ENCODE measurements at regions not wholly inside any gene's neighbourhood (a gene's known extent, or its start where the extent isn't known, plus 50 kb on each side); places are given as distances from the start of the nearest gene placed in this dataset.

DNA sequence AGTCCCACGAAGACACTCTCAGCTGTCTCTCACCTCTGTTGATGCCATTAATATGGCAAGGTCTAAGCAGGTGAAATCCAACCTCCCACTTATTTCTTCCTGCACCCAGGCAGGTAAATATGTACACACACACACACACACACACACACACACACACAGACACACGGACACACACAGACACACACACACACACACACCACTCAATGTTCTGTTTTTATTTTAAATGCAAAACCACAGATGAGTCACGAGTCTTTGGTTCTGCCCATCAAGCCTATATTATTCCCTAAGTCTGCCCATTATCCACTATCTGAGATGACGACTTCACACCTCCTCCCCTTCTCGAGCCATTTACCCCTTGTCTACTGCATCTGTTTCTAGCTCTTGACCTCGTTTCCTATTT lies 344.7 kb downstream of the CDH26 start:
- CTCF ChIA-PET: no interaction called here
- 91% methylated on average over 4 of the region's 6 CpGs for WGBS (ENCODE audit: insufficient coverage)
- DNase-seq: no peak

DNA sequence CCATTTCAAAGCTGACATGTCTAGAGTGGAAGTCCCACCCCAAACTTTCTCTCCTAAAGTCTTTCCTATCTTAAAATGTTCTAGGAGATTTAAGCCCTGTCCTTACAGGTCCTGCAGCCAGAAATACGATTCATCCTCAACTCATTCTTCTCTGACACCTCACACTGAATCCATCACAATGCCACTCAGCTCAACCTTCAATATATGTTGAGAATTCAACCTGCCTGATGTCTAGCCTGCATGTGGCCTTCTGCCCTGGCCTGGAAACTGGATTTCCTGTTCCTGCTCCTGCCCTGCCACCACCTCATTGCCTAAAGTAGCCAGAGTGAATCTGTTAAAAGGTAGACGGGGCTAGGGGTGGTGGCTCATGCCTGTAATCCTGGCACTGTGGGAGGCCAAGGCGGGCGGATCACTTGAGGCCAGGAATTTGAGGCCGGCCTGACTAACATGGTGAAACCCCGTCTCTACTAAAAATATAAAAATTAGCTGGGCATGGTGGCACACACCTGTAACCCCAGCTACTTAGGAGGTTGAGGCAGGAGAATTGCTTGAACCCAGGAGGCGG lies 345.9 kb downstream of the CDH26 start:
- DNase-seq: no peak
- Histone ChIP-seq H3K4me1 (ENCODE audit: control extremely low read depth in 1 of 4, control insufficient read depth in 4 of 4, insufficient read depth in 4 of 4, low read length in 3 of 4) (no peaks in the 10 kb centered on the region), H3K27me3 (replicated peaks in 2 of 5; ENCODE audit: control insufficient read depth in 4 of 5, insufficient read depth in 5 of 5, low read length in 4 of 5) (peaks cover 0 to 18% (median 3%) of the 10 kb centered on the region in 5 experiments), H3K27ac (ENCODE audit: insufficient read depth in 1 of 2, low read depth in 1 of 2, low read length in 2 of 2, poor library complexity in 1 of 2, severe bottlenecking in 2 of 2) (no peak overlapping the region), H3K4me3 (ENCODE audit: control insufficient read depth in 1 of 7, extremely low read depth in 1 of 7, insufficient read depth in 4 of 7, low read depth in 2 of 7, low read length in 6 of 7) (no peak overlapping the region), H3K9me3 (ENCODE audit: control extremely low read depth in 1 of 5, control insufficient read depth in 4 of 5, insufficient read depth in 2 of 5, low read depth in 1 of 5, low read length in 4 of 5) (no peaks in the 10 kb centered on the region), H3K36me3 (ENCODE audit: control insufficient read depth in 4 of 4, insufficient read depth in 4 of 4, low read length in 3 of 4) (no peaks in the 10 kb centered on the region)
- ChIA-PET POLR2A (no interaction called here), CTCF (interaction anchor here (2.1 kb wide), 1 partner anchor 41 kb away, joined by 5 read pairs; no protein-coding TSS in a partner anchor)
- WGBS (ENCODE audit: insufficient coverage): 100% methylated on average over 3 of the region's 7 CpGs

More for the DNA sequence above, 344.7 kb downstream of the CDH26 start:
- no peaks in the 10 kb centered on the region for H3K36me3 ChIP-seq (ENCODE audit: control insufficient read depth in 4 of 4, insufficient read depth in 4 of 4, low read length in 3 of 4)
- H3K27ac ChIP-seq (ENCODE audit: insufficient read depth in 1 of 2, low read depth in 1 of 2, low read length in 2 of 2, poor library complexity in 1 of 2, severe bottlenecking in 2 of 2): no peak overlapping the region
- H3K9me3 ChIP-seq (ENCODE audit: control extremely low read depth in 1 of 5, control insufficient read depth in 4 of 5, insufficient read depth in 2 of 5, low read depth in 1 of 5, low read length in 4 of 5): no peaks in the 10 kb centered on the region
- no peak overlapping the region for H3K4me3 ChIP-seq (ENCODE audit: control insufficient read depth in 1 of 7, extremely low read depth in 1 of 7, insufficient read depth in 4 of 7, low read depth in 2 of 7, low read length in 6 of 7)
- POLR2A ChIA-PET: no interaction called here
- H3K4me1 ChIP-seq (ENCODE audit: control extremely low read depth in 1 of 4, control insufficient read depth in 4 of 4, insufficient read depth in 4 of 4, low read length in 3 of 4): no peaks in the 10 kb centered on the region
- peaks cover 0 to 18% (median 2%) of the 10 kb centered on the region in 5 experiments for H3K27me3 ChIP-seq (replicated peaks in 2 of 5; ENCODE audit: control insufficient read depth in 4 of 5, insufficient read depth in 5 of 5, low read length in 4 of 5)

DNA sequence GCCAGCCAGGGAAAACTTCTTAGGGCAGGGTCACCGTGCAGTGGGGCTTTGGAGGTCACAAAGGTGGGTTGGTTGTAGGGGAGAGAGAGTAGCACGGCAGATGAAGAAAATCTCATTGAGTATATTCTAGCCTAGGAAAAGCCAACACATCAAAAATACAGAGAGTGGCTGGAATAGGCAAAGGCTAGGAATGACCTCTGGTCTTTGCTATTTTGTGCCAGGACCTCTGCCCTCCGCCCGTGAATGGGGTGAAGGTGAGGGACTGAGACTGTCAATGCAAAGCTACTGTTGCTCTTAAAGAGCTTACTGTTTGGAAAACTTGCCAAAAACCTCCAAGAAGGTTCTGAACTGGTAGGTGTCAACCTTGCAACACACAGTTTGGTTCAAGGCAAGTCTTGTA lies 346.7 kb downstream of the CDH26 start:
- Histone ChIP-seq H3K9me3 (ENCODE audit: control extremely low read depth in 1 of 5, control insufficient read depth in 4 of 5, insufficient read depth in 2 of 5, low read depth in 1 of 5, low read length in 4 of 5) (no peaks in the 10 kb centered on the region), H3K4me1 (ENCODE audit: control extremely low read depth in 1 of 4, control insufficient read depth in 4 of 4, insufficient read depth in 4 of 4, low read length in 3 of 4) (no peaks in the 10 kb centered on the region), H3K36me3 (ENCODE audit: control insufficient read depth in 4 of 4, insufficient read depth in 4 of 4, low read length in 3 of 4) (no peaks in the 10 kb centered on the region), H3K27me3 (replicated peaks in 2 of 5; ENCODE audit: control insufficient read depth in 4 of 5, insufficient read depth in 5 of 5, low read length in 4 of 5) (peaks cover 0 to 18% (median 3%) of the 10 kb centered on the region in 5 experiments), H3K27ac (ENCODE audit: insufficient read depth in 1 of 2, low read depth in 1 of 2, low read length in 2 of 2, poor library complexity in 1 of 2, severe bottlenecking in 2 of 2) (no peak overlapping the region), H3K4me3 (ENCODE audit: control insufficient read depth in 1 of 7, extremely low read depth in 1 of 7, insufficient read depth in 4 of 7, low read depth in 2 of 7, low read length in 6 of 7) (no peak overlapping the region)
- ChIA-PET POLR2A (no interaction called here), CTCF (interaction anchor here (1.1 to 2.1 kb wide), 2 partner anchors 41 to 42 kb away, joined by 4 to 5 read pairs; no protein-coding TSS in a partner anchor)
- 100% methylated on average over 2 of the region's 4 CpGs for whole genome bisulfite sequencing (ENCODE audit: insufficient coverage)
- no peak for DNase-seq

DNA sequence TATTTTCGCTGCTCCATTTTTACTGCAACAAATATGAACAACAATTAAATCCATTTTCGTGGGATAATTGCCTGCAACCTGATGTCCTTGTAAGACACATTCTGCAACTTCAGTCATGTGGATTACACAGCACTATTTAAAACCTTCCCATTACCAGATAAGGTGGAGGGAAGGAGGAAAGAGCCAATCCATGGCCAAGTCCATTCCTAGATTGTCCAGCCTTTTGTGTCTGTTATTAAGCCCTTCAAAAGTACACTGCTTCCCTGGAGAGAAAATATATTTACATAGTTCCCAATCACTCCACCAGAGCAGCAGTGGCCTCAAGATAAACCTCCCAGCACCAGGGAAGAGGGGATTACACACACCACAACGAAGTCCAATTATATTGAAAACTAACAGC lies 347.9 kb downstream of the CDH26 start:
- Histone ChIP-seq H3K27ac (ENCODE audit: insufficient read depth in 1 of 2, low read depth in 1 of 2, low read length in 2 of 2, poor library complexity in 1 of 2, severe bottlenecking in 2 of 2) (no peak overlapping the region), H3K9me3 (ENCODE audit: control extremely low read depth in 1 of 5, control insufficient read depth in 4 of 5, insufficient read depth in 2 of 5, low read depth in 1 of 5, low read length in 4 of 5) (no peaks in the 10 kb centered on the region), H3K27me3 (replicated peaks in 2 of 5; ENCODE audit: control insufficient read depth in 4 of 5, insufficient read depth in 5 of 5, low read length in 4 of 5) (peaks cover 0 to 22% (median 3%) of the 10 kb centered on the region in 5 experiments), H3K4me3 (ENCODE audit: control insufficient read depth in 1 of 7, extremely low read depth in 1 of 7, insufficient read depth in 4 of 7, low read depth in 2 of 7, low read length in 6 of 7) (no peak overlapping the region), H3K4me1 (ENCODE audit: control extremely low read depth in 1 of 4, control insufficient read depth in 4 of 4, insufficient read depth in 4 of 4, low read length in 3 of 4) (no peaks in the 10 kb centered on the region), H3K36me3 (ENCODE audit: control insufficient read depth in 4 of 4, insufficient read depth in 4 of 4, low read length in 3 of 4) (no peaks in the 10 kb centered on the region)
- DNase-seq: no peak
- ChIA-PET POLR2A (no interaction called here), CTCF (interaction anchor here (2.1 kb wide), 1 partner anchor 43 kb away, joined by 5 read pairs; no protein-coding TSS in a partner anchor)
- 92% methylated on average over 2 of the region's 3 CpGs for WGBS (ENCODE audit: insufficient coverage)

DNA sequence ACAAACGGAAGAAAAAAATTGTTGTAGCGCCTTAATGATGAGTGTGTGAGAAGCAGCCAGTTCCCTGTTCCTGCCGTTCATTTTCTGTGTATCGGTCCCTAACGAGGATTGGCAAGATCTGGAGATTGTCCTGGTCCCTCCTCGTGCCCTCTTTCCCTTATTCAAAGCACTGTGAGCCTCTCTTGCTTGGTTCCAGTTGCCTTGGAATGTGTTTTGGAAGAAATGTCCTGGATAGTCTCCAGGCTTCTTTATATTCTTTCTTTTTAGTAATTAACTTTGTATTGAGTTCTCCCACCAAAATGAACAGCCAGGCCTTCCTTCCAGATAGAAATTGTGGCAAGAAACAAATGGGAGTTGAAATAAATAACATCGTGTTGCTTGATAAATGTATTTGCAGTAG lies 348.3 kb downstream of the CDH26 start:
- CTCF ChIA-PET: no interaction called here
- POLR2A ChIA-PET: no interaction called here
- Histone ChIP-seq H3K27ac (ENCODE audit: insufficient read depth in 1 of 2, low read depth in 1 of 2, low read length in 2 of 2, poor library complexity in 1 of 2, severe bottlenecking in 2 of 2) (no peak overlapping the region), H3K4me1 (ENCODE audit: control extremely low read depth in 1 of 4, control insufficient read depth in 4 of 4, insufficient read depth in 4 of 4, low read length in 3 of 4) (no peaks in the 10 kb centered on the region), H3K4me3 (ENCODE audit: control insufficient read depth in 1 of 7, extremely low read depth in 1 of 7, insufficient read depth in 4 of 7, low read depth in 2 of 7, low read length in 6 of 7) (no peak overlapping the region), H3K27me3 (replicated peaks in 2 of 5; ENCODE audit: control insufficient read depth in 4 of 5, insufficient read depth in 5 of 5, low read length in 4 of 5) (peaks cover 0 to 22% (median 3%) of the 10 kb centered on the region in 5 experiments), H3K36me3 (ENCODE audit: control insufficient read depth in 4 of 4, insufficient read depth in 4 of 4, low read length in 3 of 4) (no peaks in the 10 kb centered on the region), H3K9me3 (ENCODE audit: control extremely low read depth in 1 of 5, control insufficient read depth in 4 of 5, insufficient read depth in 2 of 5, low read depth in 1 of 5, low read length in 4 of 5) (no peaks in the 10 kb centered on the region)
- DNase-seq: no peak
- 95% methylated on average over 5 of the region's 7 CpGs for WGBS (ENCODE audit: insufficient coverage)

DNA sequence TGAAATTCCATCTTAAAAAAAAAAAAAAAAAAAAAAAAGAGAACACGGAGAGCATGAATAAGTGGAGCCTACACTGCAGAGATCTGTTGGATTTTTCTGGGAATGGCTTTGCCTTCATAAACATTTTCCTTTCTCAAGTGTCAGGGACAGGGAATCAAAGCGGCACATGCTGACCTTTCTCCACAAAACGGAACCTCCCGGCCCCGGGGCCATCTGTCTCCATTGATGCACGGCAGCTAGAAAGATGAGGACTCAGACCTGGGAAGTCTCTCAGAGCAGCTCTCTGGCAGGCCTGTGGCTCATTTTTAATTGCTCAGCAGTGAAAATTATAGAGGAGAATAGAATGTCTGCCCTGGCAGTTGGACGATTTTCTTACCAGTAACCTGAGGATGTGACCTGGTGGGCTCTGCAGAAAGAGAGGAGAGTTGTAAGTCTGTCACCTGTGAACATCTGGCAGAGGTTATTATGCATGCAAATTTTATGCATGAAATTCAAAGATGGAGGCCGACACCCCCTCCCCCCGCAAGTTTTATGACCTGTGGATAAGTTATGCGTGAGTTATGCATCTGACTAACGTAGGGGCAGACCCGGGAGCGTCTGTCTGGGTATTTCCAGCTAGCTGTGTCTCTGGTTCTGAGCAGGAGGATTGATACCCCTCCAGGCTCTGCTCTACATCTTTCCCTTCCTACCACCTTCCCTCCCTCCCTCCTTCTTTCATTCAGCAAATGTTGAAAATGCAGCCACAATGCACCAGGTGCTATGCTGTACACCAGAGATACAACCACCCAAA lies 352.5 kb downstream of the CDH26 start:
- Histone ChIP-seq H3K27ac (ENCODE audit: insufficient read depth in 1 of 2, low read depth in 1 of 2, low read length in 2 of 2, poor library complexity in 1 of 2, severe bottlenecking in 2 of 2) (no peak overlapping the region), H3K9me3 (ENCODE audit: control extremely low read depth in 1 of 5, control insufficient read depth in 4 of 5, insufficient read depth in 2 of 5, low read depth in 1 of 5, low read length in 4 of 5) (peaks cover 0 to 2% (median 0%) of the 10 kb centered on the region in 5 experiments), H3K4me1 (ENCODE audit: control extremely low read depth in 1 of 4, control insufficient read depth in 4 of 4, insufficient read depth in 4 of 4, low read length in 3 of 4) (no peaks in the 10 kb centered on the region), H3K4me3 (ENCODE audit: control insufficient read depth in 1 of 7, extremely low read depth in 1 of 7, insufficient read depth in 4 of 7, low read depth in 2 of 7, low read length in 6 of 7) (no peak overlapping the region), H3K27me3 (replicated peaks in 2 of 5; ENCODE audit: control insufficient read depth in 4 of 5, insufficient read depth in 5 of 5, low read length in 4 of 5) (peaks cover 0 to 6% (median 2%) of the 10 kb centered on the region in 5 experiments), H3K36me3 (ENCODE audit: control insufficient read depth in 4 of 4, insufficient read depth in 4 of 4, low read length in 3 of 4) (no peaks in the 10 kb centered on the region)
- POLR2A ChIA-PET: no interaction called here
- no peak for DNase-seq
- 96% methylated on average over 12 of the region's 13 CpGs for WGBS (ENCODE audit: insufficient coverage)
- CTCF ChIA-PET: no interaction called here

DNA sequence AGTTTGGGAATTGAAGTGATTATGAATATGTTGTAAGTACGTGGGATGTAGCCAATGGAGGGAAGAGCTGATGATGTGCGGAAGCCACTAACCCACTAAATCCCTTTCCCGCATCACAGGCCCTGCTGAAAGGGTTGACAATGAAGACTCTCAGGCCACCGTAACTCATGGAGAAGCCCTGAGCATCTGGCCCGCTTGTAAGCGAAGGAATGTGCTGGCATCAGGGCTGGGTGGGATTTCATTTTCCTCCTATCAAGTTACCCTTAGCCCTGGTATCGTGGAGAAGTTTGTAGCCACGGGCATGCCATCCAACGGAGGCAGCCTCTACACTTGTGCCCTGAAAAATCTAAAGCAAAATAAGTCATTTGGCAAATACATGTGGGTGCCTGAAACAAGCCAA lies 355.0 kb downstream of the CDH26 start:
- Histone ChIP-seq H3K4me1 (ENCODE audit: control extremely low read depth in 1 of 4, control insufficient read depth in 4 of 4, insufficient read depth in 4 of 4, low read length in 3 of 4) (no peaks in the 10 kb centered on the region), H3K27ac (ENCODE audit: insufficient read depth in 1 of 2, low read depth in 1 of 2, low read length in 2 of 2, poor library complexity in 1 of 2, severe bottlenecking in 2 of 2) (no peak overlapping the region), H3K4me3 (ENCODE audit: control insufficient read depth in 1 of 7, extremely low read depth in 1 of 7, insufficient read depth in 4 of 7, low read depth in 2 of 7, low read length in 6 of 7) (no peak overlapping the region), H3K36me3 (ENCODE audit: control insufficient read depth in 4 of 4, insufficient read depth in 4 of 4, low read length in 3 of 4) (no peaks in the 10 kb centered on the region), H3K27me3 (replicated peaks in 2 of 5; ENCODE audit: control insufficient read depth in 4 of 5, insufficient read depth in 5 of 5, low read length in 4 of 5) (peaks cover 0 to 7% (median 2%) of the 10 kb centered on the region in 5 experiments), H3K9me3 (ENCODE audit: control extremely low read depth in 1 of 5, control insufficient read depth in 4 of 5, insufficient read depth in 2 of 5, low read depth in 1 of 5, low read length in 4 of 5) (peaks cover 0 to 2% (median 0%) of the 10 kb centered on the region in 5 experiments)
- no peak for DNase-seq
- CTCF ChIA-PET: no interaction called here
- POLR2A ChIA-PET: no interaction called here
- WGBS (ENCODE audit: insufficient coverage): 94% methylated on average over 5 of the region's 9 CpGs

Data from common myeloid progenitor, CD34-positive (primary cell).